Sigmoid colon (tissue), 3 donors: ENCODE measurements at regions not wholly inside any gene's neighbourhood (a gene's known extent, or its start where the extent isn't known, plus 50 kb on each side); places are given as distances from the start of the nearest gene placed in this dataset.

Experiments used
- CTCF ChIP-seq, 4 experiments: fragments of 450-650 bp in 3 of 4; fragments of 200-600 bp in 1 of 4; IDR thresholded peaks; one replicate each; pipeline ENCODE4 v1.5.1; 2016 to 2019; ENCODE audit warnings: antibody characterized with exemption in 4 of 4, mild to moderate bottlenecking in 3 of 4, moderate library complexity in 2 of 4
- POLR2A ChIP-seq, 2 donors: fragments of 450-650 bp; IDR thresholded peaks; one replicate each; pipeline ENCODE4 v1.6.1; 2016; ENCODE audit warnings: antibody characterized with exemption in 2 of 2, mild to moderate bottlenecking in 2 of 2, moderate library complexity in 2 of 2

DNA sequence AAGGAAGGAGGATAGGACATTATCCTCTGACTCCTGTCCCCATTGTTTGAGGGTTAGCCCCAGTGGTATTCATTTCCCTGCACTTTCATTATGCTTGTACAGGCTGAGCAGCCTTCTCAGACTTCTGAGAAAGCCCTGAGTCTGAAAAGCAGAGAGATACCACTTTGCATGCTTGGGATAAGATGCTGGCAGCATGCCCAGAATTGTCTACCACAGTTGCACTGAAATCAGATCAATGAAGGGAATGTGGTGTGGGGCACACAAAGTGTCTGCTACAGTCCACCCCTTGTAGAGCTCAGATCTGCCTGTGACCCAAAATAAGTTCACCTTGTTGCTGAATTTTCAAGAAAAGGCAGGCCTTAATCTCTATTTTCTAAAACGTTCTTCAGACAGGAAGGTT is 160.6 kb downstream of the CCT6B start:
- TF ChIP-seq CTCF (IDR thresholded peaks at IDR 0.05), result no peak
- TF ChIP-seq POLR2A (IDR thresholded peaks at IDR 0.05), result no peak
